ENCODE measurements at regions not wholly inside any gene's neighbourhood (a gene's known extent, or its start where the extent isn't known, plus 50 kb on each side); places are given as distances from the start of the nearest gene placed in this dataset.

GRCh38 chr10:3357737-3358136 lies 185.2 kb upstream of the PITRM1 start:
- Mint-ChIP-seq H3K4me3 (no peak overlapping the region), H3K27ac (no peak overlapping the region), H3K36me3 (no peaks in the 10 kb centered on the region), H3K4me1 (no peaks in the 10 kb centered on the region), H3K9me3 (peaks cover 33% of the 10 kb centered on the region), H3K27me3 (ENCODE audit: insufficient read depth, low read depth) (peaks cover 4% of the 10 kb centered on the region)
- no peak for TF ChIP-seq EZH2phosphoT487 (IDR thresholded peaks at IDR 0.05)
- TF ChIP-seq CTCF (IDR thresholded peaks at IDR 0.05), result no peak
- TF ChIP-seq EZH2 (IDR thresholded peaks at IDR 0.05), result no peak
- H3K4me1 ChIP-seq, result no peaks in the 10 kb centered on the region
- no peaks in the 10 kb centered on the region for H3K27me3 ChIP-seq
- peaks cover 2% of the 10 kb centered on the region for H3K9me3 ChIP-seq (ENCODE audit: low read depth)
- H3K4me2 ChIP-seq, result no peak overlapping the region
- no peaks in the 10 kb centered on the region for H3F3A ChIP-seq (ENCODE audit: low read depth)
- H2AFZ ChIP-seq (replicated peaks), result no peak overlapping the region
- H3K27ac ChIP-seq, result no peak overlapping the region
- H3K9ac ChIP-seq, result no peak overlapping the region
- H3K79me2 ChIP-seq (ENCODE audit: low read depth), result no peaks in the 10 kb centered on the region
- no peaks in the 10 kb centered on the region for H4K20me1 ChIP-seq (ENCODE audit: low read depth)
- no peak overlapping the region for H3K4me3 ChIP-seq
- no peak for DNase-seq (ENCODE audit: low spot score)
- H3K36me3 ChIP-seq, result no peaks in the 10 kb centered on the region

GRCh38 chr10:3355536-3355935 lies 183.0 kb upstream of the PITRM1 start:
- Mint-ChIP-seq H3K4me1 (no peaks in the 10 kb centered on the region), H3K27me3 (ENCODE audit: insufficient read depth, low read depth) (peaks cover 4% of the 10 kb centered on the region), H3K27ac (no peak overlapping the region), H3K4me3 (no peak overlapping the region), H3K36me3 (no peaks in the 10 kb centered on the region), H3K9me3 (peaks cover 20% of the 10 kb centered on the region)
- Histone ChIP-seq H3K4me2 (no peak overlapping the region), H3K27ac (no peak overlapping the region), H3K9ac (no peak overlapping the region), H2AFZ (replicated peaks) (no peak overlapping the region), H3K27me3 (no peaks in the 10 kb centered on the region), H3K4me1 (no peaks in the 10 kb centered on the region), H3K36me3 (no peaks in the 10 kb centered on the region), H3K4me3 (no peak overlapping the region), H3K79me2 (ENCODE audit: low read depth) (no peaks in the 10 kb centered on the region), H3F3A (ENCODE audit: low read depth) (no peaks in the 10 kb centered on the region), H4K20me1 (ENCODE audit: low read depth) (no peaks in the 10 kb centered on the region), H3K9me3 (ENCODE audit: low read depth) (peaks cover under 1% of the 10 kb centered on the region)
- no peak for DNase-seq (ENCODE audit: low spot score)
- TF ChIP-seq EZH2phosphoT487 (IDR thresholded peaks at IDR 0.05), result no peak
- TF ChIP-seq EZH2 (IDR thresholded peaks at IDR 0.05), result no peak
- TF ChIP-seq CTCF (IDR thresholded peaks at IDR 0.05), result no peak

- Histone ChIP-seq H3F3A (ENCODE audit: low read depth) (no peaks in the 10 kb centered on the region), H4K20me1 (ENCODE audit: low read depth) (no peaks in the 10 kb centered on the region), H3K27ac (no peak overlapping the region), H3K4me1 (no peaks in the 10 kb centered on the region), H3K9me3 (ENCODE audit: low read depth) (no peaks in the 10 kb centered on the region), H3K4me2 (no peak overlapping the region), H3K27me3 (no peaks in the 10 kb centered on the region), H3K36me3 (no peaks in the 10 kb centered on the region), H3K4me3 (no peak overlapping the region), H3K79me2 (ENCODE audit: low read depth) (no peaks in the 10 kb centered on the region), H3K9ac (no peak overlapping the region), H2AFZ (replicated peaks) (no peak overlapping the region)
- Mint-ChIP-seq H3K27ac (no peak overlapping the region), H3K4me1 (no peaks in the 10 kb centered on the region), H3K4me3 (no peak overlapping the region), H3K36me3 (no peaks in the 10 kb centered on the region), H3K9me3 (peaks cover 12% of the 10 kb centered on the region), H3K27me3 (ENCODE audit: insufficient read depth, low read depth) (peaks cover 2% of the 10 kb centered on the region)
- no peak for TF ChIP-seq EZH2phosphoT487 (IDR thresholded peaks at IDR 0.05)
- TF ChIP-seq CTCF (IDR thresholded peaks at IDR 0.05), result no peak
- no peak for TF ChIP-seq EZH2 (IDR thresholded peaks at IDR 0.05)
- no peak for DNase-seq (ENCODE audit: low spot score)
Observed at GRCh38 chr10:3354174-3354900, 181.8 kb upstream of the PITRM1 start.

All from neural progenitor cell (in vitro differentiated cells).